Testis (tissue), 2 donors: ENCODE measurements at regions not wholly inside any gene's neighbourhood (a gene's known extent, or its start where the extent isn't known, plus 50 kb on each side); places are given as distances from the start of the nearest gene placed in this dataset.
"Not testable (repeated sequence)": the region's sequence is repeated elsewhere in the genome, so short reads cannot be mapped to it uniquely, and the experiment has no call there.

ENCODE experiments used
- DNase-seq: peaks from one replicate; pipeline ENCODE4 v3.0.0-alpha.2; 2019
- H3K27ac ChIP-seq, 2 donors: fragments of 200-600 bp; sonication (generic); one replicate each; pipeline ENCODE4 v1.5.1; 2019
- H3K27me3 ChIP-seq: fragments of 200-600 bp; sonication (generic); one replicate; pipeline ENCODE4 v1.5.1; 2019
- H3K36me3 ChIP-seq: fragments of 200-600 bp; sonication (generic); one replicate; pipeline ENCODE4 v1.5.1; 2017; ENCODE audit warnings: low read depth; ENCODE audit errors: missing control alignments
- H3K4me1 ChIP-seq: fragments of 200-600 bp; sonication (generic); one replicate; pipeline ENCODE4 v1.5.1; 2019
- H3K4me3 ChIP-seq, 2 donors: fragments of 200-600 bp; sonication (generic); one replicate each; pipeline ENCODE4 v1.5.1; 2017 to 2019
- H3K9me3 ChIP-seq: fragments of 200-600 bp; sonication (generic); one replicate; pipeline ENCODE4 v1.5.1; 2017
- POLR2A ChIP-seq: fragments of 450-650 bp; IDR thresholded peaks from one replicate; pipeline ENCODE4 v1.6.1; 2017; ENCODE audit warnings: antibody characterized with exemption, mild to moderate bottlenecking, moderate library complexity
- WGBS, 2 donors: methylation state at CpG; one replicate each; pipeline ENCODE4 v1.1.5; 2018; 5-methylcytosine and 5-hydroxymethylcytosine counted together
- intact Hi-C: fragments of 100-400 bp; cut with DNase I; formaldehyde crosslinking; loops from one replicate; pipeline ENCODE4 v1.15.1; 2023; ENCODE audit warnings: low total_unique reads
- TF ChIP-seq, protein P1 (sequence below), 3 experiments: fragments of 450-650 bp in 2 of 3; fragments of 200-600 bp in 1 of 3; sonication (generic) in 1 of 3; IDR thresholded peaks; one replicate each; pipeline ENCODE4 v1.5.1; 2016 to 2019; ENCODE audit warnings: antibody characterized with exemption in 3 of 3, mild to moderate bottlenecking in 2 of 3, moderate library complexity in 1 of 3

- Histone ChIP-seq H3K27me3 (no peaks in the 10 kb centered on the region), H3K4me3 (no peak overlapping the region), H3K4me1 (no peaks in the 10 kb centered on the region), H3K9me3 (no peaks in the 10 kb centered on the region), H3K27ac (no peak overlapping the region), H3K36me3 (no peaks in the 10 kb centered on the region)
- 70 to 74% methylated on average over 5 of the region's 5 CpGs for WGBS, 2 donors
- intact Hi-C loops, result no loop called here
- no peak for DNase-seq
- TF ChIP-seq, protein P1, sequence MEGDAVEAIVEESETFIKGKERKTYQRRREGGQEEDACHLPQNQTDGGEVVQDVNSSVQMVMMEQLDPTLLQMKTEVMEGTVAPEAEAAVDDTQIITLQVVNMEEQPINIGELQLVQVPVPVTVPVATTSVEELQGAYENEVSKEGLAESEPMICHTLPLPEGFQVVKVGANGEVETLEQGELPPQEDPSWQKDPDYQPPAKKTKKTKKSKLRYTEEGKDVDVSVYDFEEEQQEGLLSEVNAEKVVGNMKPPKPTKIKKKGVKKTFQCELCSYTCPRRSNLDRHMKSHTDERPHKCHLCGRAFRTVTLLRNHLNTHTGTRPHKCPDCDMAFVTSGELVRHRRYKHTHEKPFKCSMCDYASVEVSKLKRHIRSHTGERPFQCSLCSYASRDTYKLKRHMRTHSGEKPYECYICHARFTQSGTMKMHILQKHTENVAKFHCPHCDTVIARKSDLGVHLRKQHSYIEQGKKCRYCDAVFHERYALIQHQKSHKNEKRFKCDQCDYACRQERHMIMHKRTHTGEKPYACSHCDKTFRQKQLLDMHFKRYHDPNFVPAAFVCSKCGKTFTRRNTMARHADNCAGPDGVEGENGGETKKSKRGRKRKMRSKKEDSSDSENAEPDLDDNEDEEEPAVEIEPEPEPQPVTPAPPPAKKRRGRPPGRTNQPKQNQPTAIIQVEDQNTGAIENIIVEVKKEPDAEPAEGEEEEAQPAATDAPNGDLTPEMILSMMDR (IDR thresholded peaks at IDR 0.05), result no peak
- TF ChIP-seq POLR2A, result no peak
These were observed 233.1 kb upstream of the MSX2 start for GRCh38 chr5:174491265-174491664.

- H3K4me1 ChIP-seq, result no peaks in the 10 kb centered on the region
- intact Hi-C loops, result no loop called here
- no peak overlapping the region for H3K4me3 ChIP-seq
- H3K36me3 ChIP-seq, result no peaks in the 10 kb centered on the region
- DNase-seq, result no peak
- WGBS, 2 donors, result 57 to 70% methylated on average over 4 of the region's 4 CpGs
- no peak overlapping the region for H3K27ac ChIP-seq
- H3K9me3 ChIP-seq, result no peaks in the 10 kb centered on the region
- TF ChIP-seq, protein P1 (IDR thresholded peaks at IDR 0.05), result no peak
- TF ChIP-seq POLR2A, result no peak
- no peaks in the 10 kb centered on the region for H3K27me3 ChIP-seq
These were observed 232.5 kb upstream of the MSX2 start for GRCh38 chr5:174491761-174492350.

DNA sequence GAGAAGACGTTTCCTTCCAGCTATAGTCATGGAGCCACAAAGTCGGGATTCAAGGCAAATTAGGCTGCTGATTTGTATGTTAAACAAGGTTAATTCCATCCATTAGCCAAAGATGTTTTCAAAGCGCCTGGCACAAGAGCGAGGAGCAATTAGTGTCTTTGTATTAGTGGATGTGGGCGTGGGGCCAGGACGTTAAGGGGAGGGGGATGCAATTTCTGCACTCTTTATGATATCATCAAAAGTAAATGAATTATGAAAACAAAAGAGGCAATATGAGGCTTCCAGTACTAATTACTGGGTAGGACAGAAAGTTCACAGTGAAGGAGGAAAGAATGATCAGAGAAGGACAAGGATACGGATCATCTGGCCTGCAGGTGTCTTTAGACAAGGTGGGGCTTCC lies 230.9 kb upstream of the MSX2 start:
- no peak for DNase-seq
- WGBS, 2 donors, result 56 to 64% methylated on average over 7 of the region's 7 CpGs
- no peaks in the 10 kb centered on the region for H3K4me1 ChIP-seq
- H3K9me3 ChIP-seq, result no peaks in the 10 kb centered on the region
- no peak for TF ChIP-seq POLR2A
- TF ChIP-seq, protein P1 (IDR thresholded peaks at IDR 0.05), result no peak
- intact Hi-C loops, result no loop called here
- H3K27ac ChIP-seq, result no peak overlapping the region
- no peak overlapping the region for H3K4me3 ChIP-seq
- no peaks in the 10 kb centered on the region for H3K36me3 ChIP-seq
- H3K27me3 ChIP-seq, result no peaks in the 10 kb centered on the region

GRCh38 chr5:174497939-174498338 lies 226.4 kb upstream of the MSX2 start:
- H3K4me1 ChIP-seq, H3K9me3 ChIP-seq, intact Hi-C loops, H3K36me3 ChIP-seq, H3K27me3 ChIP-seq, H3K27ac ChIP-seq, DNase-seq, H3K4me3 ChIP-seq: not testable (repeated sequence)
- WGBS, 2 donors, result 86 to 88% methylated on average over 3 of the region's 3 CpGs

DNA sequence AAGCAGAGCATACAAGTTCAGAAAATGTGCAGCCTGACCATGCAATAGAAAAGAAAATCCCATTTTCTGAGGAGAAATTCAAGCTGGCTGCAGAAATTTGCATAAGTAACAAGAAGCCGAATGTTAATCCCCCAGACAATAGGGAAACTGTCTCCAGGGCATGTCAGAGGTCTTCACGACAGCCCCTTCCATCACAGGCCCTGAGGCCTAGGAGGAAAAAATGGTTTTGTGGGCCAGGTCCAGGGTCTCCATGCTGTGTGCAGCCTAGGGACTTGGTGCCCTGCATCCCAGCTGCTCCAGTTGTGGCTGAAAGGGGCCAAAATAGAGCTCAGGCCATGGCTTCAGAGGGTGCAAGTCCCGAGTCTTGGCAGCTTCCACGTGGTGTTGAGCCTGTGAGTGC lies 225.8 kb upstream of the MSX2 start:
- H3K9me3 ChIP-seq, DNase-seq, intact Hi-C loops, H3K4me3 ChIP-seq, H3K27me3 ChIP-seq, H3K36me3 ChIP-seq, H3K27ac ChIP-seq, H3K4me1 ChIP-seq: not testable (repeated sequence)
- WGBS, 2 donors, result 65 to 89% methylated on average over 4 of the region's 4 CpGs

GRCh38 chr5:174500636-174501035 lies 223.7 kb upstream of the MSX2 start:
- WGBS, 2 donors, result 35 to 61% methylated on average over 5 of the region's 5 CpGs
- no peaks in the 10 kb centered on the region for H3K9me3 ChIP-seq
- intact Hi-C loops, result no loop called here
- H3K36me3 ChIP-seq, result no peaks in the 10 kb centered on the region
- H3K4me1 ChIP-seq, result peaks cover 16% of the 10 kb centered on the region
- no peak for TF ChIP-seq POLR2A
- TF ChIP-seq, protein P1 (IDR thresholded peaks at IDR 0.05), result no peak
- no peak for DNase-seq
- H3K27ac ChIP-seq, result no peak overlapping the region
- H3K27me3 ChIP-seq, result no peaks in the 10 kb centered on the region
- no peak overlapping the region for H3K4me3 ChIP-seq
